Panc1 (cell line): ENCODE measurements at regions not wholly inside any gene's neighbourhood (a gene's known extent, or its start where the extent isn't known, plus 50 kb on each side); places are given as distances from the start of the nearest gene placed in this dataset.

Source experiments
- ATAC-seq: fragments of 200-7000 bp; cut with Tn5 transposase; 2 replicates; pipeline ENCODE4 v1.9.1; 2020; ENCODE audit warnings: mild to moderate bottlenecking, moderate library complexity
- BruUV-seq: library from RNA; stranded (reverse); fragments of 400-500 nt; replicated peaks from 2 replicates; lab custom pipeline; 2021; lab: Mats Ljungman, UMichigan
- CTCF ChIA-PET: fragments of 300-600 bp; sonication (Branson Sonifier 250); formaldehyde crosslinking; loops from one replicate; lab custom pipeline; 2022; ENCODE audit warnings: antibody characterized with exemption; lab: Charles Lee
- POLR2A ChIA-PET: fragments of 300-600 bp; sonication (Branson Sonifier 250); formaldehyde crosslinking; loops from one replicate; lab custom pipeline; 2022; ENCODE audit warnings: antibody characterized with exemption; lab: Charles Lee
- DNase-seq: peaks from one replicate; pipeline ENCODE4 v3.0.0-alpha.2; 2010; ENCODE audit warnings: low read depth, low spot score
- H3K27ac ChIP-seq: 2 replicates; pipeline ENCODE4 v1.5.1; 2011; ENCODE audit warnings: mild to moderate bottlenecking, low read length, inconsistent platforms
- H3K27me3 ChIP-seq: fragments of 200-500 bp; sonication (Bioruptor generic); 2 replicates; pipeline ENCODE4 v1.6.0; 2014; ENCODE audit warnings: low read length, inconsistent platforms; ENCODE audit not compliant: control insufficient read depth, insufficient read depth
- H3K36me3 ChIP-seq: fragments of 200-500 bp; sonication (Bioruptor generic); 2 replicates; pipeline ENCODE4 v1.5.1; 2014; ENCODE audit warnings: inconsistent platforms, mild to moderate bottlenecking, low read length, moderate library complexity; ENCODE audit not compliant: control insufficient read depth, insufficient read depth
- H3K4me1 ChIP-seq: 2 replicates; pipeline ENCODE4 v1.5.1; 2011; ENCODE audit warnings: inconsistent platforms, mild to moderate bottlenecking, low read length, moderate library complexity; ENCODE audit not compliant: control insufficient read depth, insufficient read depth
- H3K4me3 ChIP-seq, 2 experiments: 2 replicates each; pipeline ENCODE4 v1.5.1; 2011 to 2012; ENCODE audit warnings: low read depth in 2 of 2, low read length in 2 of 2, mild to moderate bottlenecking in 2 of 2, inconsistent platforms in 1 of 2, moderate library complexity in 1 of 2
- H3K9me3 ChIP-seq: fragments of 200-500 bp; sonication (Bioruptor generic); 2 replicates; pipeline ENCODE4 v1.5.1; 2014; ENCODE audit warnings: low read depth, mild to moderate bottlenecking, inconsistent platforms, low read length, moderate library complexity; ENCODE audit not compliant: control insufficient read depth, insufficient read depth
- CTCF ChIP-seq: fragments of 450-650 bp; IDR thresholded peaks from 2 replicates; pipeline ENCODE4 v1.5.1; 2017; ENCODE audit warnings: mild to moderate bottlenecking
- POLR2AphosphoS5 ChIP-seq: IDR thresholded peaks from 2 replicates; pipeline ENCODE4 v1.6.1; 2012; ENCODE audit warnings: mild to moderate bottlenecking, low read depth, low read length, moderate library complexity
- REST ChIP-seq, 2 experiments: IDR thresholded peaks; 2 replicates each; pipeline ENCODE4 v1.6.1; 2011 to 2012; ENCODE audit warnings: low read depth in 2 of 2, control low read depth in 1 of 2, low read length in 1 of 2, mild to moderate bottlenecking in 1 of 2, moderate library complexity in 1 of 2; ENCODE audit not compliant: insufficient read depth in 1 of 2
- SIN3A ChIP-seq: IDR thresholded peaks from 2 replicates; pipeline ENCODE4 v1.6.1; 2012; ENCODE audit warnings: low read depth, mild to moderate bottlenecking, low read length, moderate library complexity, borderline replicate concordance; ENCODE audit not compliant: insufficient read depth
- TCF7L2 ChIP-seq: IDR thresholded peaks from 2 replicates; pipeline ENCODE4 v1.6.1; 2011; ENCODE audit warnings: mild to moderate bottlenecking, low read depth, low read length, inconsistent platforms
- in situ Hi-C: cut with HindIII; loops from 2 replicates; pipeline ENCODE4 v1.10.0; 2016; ENCODE audit warnings: low sequenced_read_pairs, low pct_unique_long_range_greater_than_20kb
- intact Hi-C: fragments of 100-400 bp; cut with micrococcal nuclease; formaldehyde crosslinking; loops from one replicate; pipeline ENCODE4 v1.10.0; 2022; ENCODE audit not compliant: unreplicated experiment

GRCh38 chr7:37538945-37539344, 90.3 kb upstream of the ELMO1 start:
- POLR2A ChIA-PET, result no interaction called here
- in situ Hi-C loops, result no loop called here

GRCh38 chr7:37540917-37541316, 92.3 kb upstream of the ELMO1 start:
- Histone ChIP-seq H3K27ac (no peak overlapping the region), H3K36me3 (no peaks in the 10 kb centered on the region), H3K27me3 (no peaks in the 10 kb centered on the region), H3K4me3 (no peak overlapping the region), H3K4me1 (no peaks in the 10 kb centered on the region), H3K9me3 (no peaks in the 10 kb centered on the region)
- DNase-seq, result no peak
- ATAC-seq, result no peak
- CTCF ChIA-PET, result no interaction called here
- intact Hi-C loops (no loop called here), in situ Hi-C loops (no loop called here)
- no TSS peak for BruUV-seq
- POLR2A ChIA-PET, result no interaction called here
- no peak for TF ChIP-seq REST (IDR thresholded peaks at IDR 0.05; ENCODE audit: insufficient read depth in 1 of 2, low read depth in 2 of 2, low read length in 1 of 2)
- no peak for TF ChIP-seq CTCF
- no peak for TF ChIP-seq TCF7L2
- no peak for TF ChIP-seq POLR2AphosphoS5
- TF ChIP-seq SIN3A, result no peak

More at GRCh38 chr7:37538945-37539344, 90.3 kb upstream of the ELMO1 start:
- intact Hi-C loops, result no loop called here
- H3K36me3 ChIP-seq, result no peaks in the 10 kb centered on the region
- H3K9me3 ChIP-seq, result no peaks in the 10 kb centered on the region
- ATAC-seq (no peak), DNase-seq (no peak)
- no peak overlapping the region for H3K27ac ChIP-seq
- TF ChIP-seq TCF7L2, result no peak
- no peak for TF ChIP-seq POLR2AphosphoS5
- no peak for TF ChIP-seq REST (IDR thresholded peaks at IDR 0.05; ENCODE audit: insufficient read depth in 1 of 2, low read depth in 2 of 2, low read length in 1 of 2)
- no peak for TF ChIP-seq SIN3A
- TF ChIP-seq CTCF, result no peak
- no TSS peak for BruUV-seq
- no peaks in the 10 kb centered on the region for H3K4me1 ChIP-seq
- H3K27me3 ChIP-seq, result no peaks in the 10 kb centered on the region
- H3K4me3 ChIP-seq, result no peak overlapping the region
- CTCF ChIA-PET, result no interaction called here
